Fibroblast of villous mesenchyme (primary cell): ENCODE measurements at regions not wholly inside any gene's neighbourhood (a gene's known extent, or its start where the extent isn't known, plus 50 kb on each side); places are given as distances from the start of the nearest gene placed in this dataset.

Experiments used
- DNase-seq: peaks from one replicate; pipeline ENCODE4 v3.0.0-alpha.2; 2010; ENCODE audit warnings: low read depth
- H3K4me3 ChIP-seq: 2 replicates; pipeline ENCODE4 v1.5.1; 2011; ENCODE audit warnings: low read depth, mild to moderate bottlenecking, low read length
- TF ChIP-seq, protein P1 (sequence below): IDR thresholded peaks from 2 replicates; pipeline ENCODE4 v1.5.1; 2012; ENCODE audit warnings: low read depth, mild to moderate bottlenecking, low read length; ENCODE audit not compliant: insufficient read depth

DNA sequence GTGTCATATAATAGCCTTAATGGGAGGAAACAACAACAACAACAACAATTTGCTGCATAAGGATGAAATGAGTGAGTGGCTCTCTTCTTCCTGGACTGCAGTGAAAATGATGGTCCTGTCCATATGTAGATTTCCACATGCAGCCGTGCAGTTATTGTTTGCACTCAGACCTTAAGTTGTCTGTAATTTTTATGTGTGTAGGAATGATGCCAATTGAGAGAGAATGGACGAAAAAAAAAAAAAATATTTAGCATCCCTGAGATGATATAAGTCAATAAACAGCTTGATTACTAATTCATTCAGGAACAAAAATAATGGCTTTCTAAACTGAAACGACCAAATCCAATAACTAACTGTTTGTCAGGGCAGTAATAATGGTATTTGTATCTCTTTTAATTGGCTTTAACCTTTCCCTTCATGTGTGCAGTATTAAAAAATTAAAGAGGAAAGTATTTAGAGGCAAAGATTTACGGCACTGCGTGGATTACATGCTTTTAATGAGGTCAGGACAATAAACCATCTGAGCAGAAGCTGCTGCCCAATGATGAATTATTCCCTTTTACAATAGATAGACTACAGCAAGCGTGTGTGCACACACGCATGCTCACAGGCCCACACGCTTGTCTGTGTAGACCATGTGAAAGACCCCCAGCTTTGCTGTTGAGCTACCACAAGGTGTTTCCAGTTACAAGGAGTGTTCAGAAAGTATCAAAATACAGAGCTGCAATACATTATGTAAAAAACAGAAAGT, 459.5 kb upstream of the WWC1 start:
- TF ChIP-seq, protein P1, sequence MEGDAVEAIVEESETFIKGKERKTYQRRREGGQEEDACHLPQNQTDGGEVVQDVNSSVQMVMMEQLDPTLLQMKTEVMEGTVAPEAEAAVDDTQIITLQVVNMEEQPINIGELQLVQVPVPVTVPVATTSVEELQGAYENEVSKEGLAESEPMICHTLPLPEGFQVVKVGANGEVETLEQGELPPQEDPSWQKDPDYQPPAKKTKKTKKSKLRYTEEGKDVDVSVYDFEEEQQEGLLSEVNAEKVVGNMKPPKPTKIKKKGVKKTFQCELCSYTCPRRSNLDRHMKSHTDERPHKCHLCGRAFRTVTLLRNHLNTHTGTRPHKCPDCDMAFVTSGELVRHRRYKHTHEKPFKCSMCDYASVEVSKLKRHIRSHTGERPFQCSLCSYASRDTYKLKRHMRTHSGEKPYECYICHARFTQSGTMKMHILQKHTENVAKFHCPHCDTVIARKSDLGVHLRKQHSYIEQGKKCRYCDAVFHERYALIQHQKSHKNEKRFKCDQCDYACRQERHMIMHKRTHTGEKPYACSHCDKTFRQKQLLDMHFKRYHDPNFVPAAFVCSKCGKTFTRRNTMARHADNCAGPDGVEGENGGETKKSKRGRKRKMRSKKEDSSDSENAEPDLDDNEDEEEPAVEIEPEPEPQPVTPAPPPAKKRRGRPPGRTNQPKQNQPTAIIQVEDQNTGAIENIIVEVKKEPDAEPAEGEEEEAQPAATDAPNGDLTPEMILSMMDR, result no peak
- no peak for DNase-seq
- H3K4me3 ChIP-seq, result no peak overlapping the region

DNA sequence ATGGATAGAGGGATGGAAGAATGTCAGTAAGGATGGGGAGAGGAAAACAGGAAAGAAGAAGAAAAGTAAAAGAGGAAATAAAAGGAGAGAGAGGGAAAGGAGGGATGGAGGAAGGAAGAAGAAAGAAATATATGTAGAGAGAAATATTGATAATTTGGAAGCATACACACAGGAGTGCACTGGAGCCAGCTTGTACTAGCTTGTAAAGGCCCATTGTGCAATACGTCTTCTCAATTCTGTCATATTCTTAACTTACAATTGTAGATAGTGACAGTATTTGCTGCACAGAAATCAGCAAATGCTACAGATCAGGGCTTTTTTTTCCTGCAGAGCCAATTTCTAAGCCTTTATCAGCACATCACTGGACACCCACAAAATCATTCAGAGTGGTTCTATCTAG, 458.8 kb upstream of the WWC1 start:
- DNase-seq, result no peak
- no peak overlapping the region for H3K4me3 ChIP-seq
- TF ChIP-seq, protein P1, result no peak

DNA sequence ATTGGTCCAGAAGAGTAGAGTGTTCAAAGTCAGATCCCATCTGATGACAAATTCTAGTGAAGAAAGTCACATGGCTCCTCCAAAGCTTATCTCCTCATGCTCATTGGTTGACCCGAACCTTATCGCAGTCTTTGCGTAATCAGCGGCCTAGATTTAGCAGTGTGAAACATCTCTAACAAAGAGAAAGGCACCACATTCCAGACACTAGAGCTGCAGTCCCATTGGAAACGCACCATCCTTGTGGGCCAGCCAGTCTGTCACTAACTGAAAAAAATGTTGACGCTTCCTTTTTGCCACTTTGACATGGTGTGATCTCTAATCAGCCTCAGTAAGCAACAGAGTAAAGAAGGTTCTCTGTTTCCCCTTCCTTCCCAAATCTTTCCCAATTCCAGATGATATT, 458.0 kb upstream of the WWC1 start:
- no peak for DNase-seq
- no peak overlapping the region for H3K4me3 ChIP-seq
- TF ChIP-seq, protein P1, result no peak

DNA sequence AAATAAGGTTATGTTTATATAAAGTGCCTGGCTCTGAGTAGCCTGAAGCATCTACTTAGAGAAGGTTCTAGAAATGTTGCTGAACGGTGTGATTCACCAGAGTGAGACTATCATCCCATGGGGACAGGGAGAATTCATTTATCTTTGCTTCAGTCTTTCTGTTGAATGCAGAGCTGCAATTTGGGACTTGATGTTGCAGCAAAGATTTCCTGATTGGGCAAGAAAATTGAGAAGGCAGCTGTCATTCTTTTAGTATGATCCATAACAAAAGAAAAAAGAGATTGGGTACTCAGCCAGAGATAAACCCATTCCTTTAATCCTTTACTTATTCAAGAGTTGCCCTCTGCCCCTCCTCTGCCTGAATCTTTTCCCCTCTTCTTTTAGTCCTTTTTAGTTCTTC, 456.3 kb upstream of the WWC1 start:
- no peak for DNase-seq
- TF ChIP-seq, protein P1, result no peak

DNA sequence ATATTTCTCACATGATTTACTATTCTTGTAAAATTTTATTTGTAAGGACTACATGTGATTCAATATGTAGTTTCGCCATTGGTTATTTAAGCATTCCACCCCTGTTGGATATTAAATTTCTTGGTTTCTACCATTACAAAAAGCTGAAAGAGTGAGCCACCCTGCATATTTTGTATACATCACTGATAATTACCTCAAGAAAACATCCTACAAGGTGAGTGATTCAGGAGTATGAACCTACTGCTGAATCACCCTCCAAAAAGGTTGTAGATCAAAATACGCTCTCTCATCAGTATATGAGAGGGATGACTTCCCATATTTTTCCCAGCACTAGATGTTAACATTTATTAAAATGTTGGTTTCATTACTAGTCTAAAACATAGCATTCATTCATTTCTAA, 454.3 kb upstream of the WWC1 start:
- DNase-seq, result no peak
- TF ChIP-seq, protein P1, result no peak
- no peak overlapping the region for H3K4me3 ChIP-seq

More for the DNA sequence above, 456.3 kb upstream of the WWC1 start:
- no peak overlapping the region for H3K4me3 ChIP-seq

DNA sequence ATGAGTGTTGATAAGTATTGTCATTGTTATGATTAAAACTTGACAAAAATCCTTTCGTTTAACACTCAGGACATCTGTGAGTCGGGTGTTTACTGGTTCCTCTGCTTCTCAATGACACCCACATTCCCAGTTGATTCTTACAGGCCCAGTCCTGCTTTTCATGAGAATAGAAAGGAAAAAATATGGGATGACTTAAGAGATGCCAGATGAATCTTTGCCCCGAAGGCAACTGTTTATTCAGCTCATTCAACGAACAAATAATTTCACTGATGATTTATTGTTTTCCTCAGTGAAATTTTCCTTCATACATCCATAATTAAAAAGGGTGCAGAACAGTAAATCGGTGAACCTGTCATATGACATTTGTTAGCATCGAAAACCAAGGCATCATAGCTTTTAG, 452.4 kb upstream of the WWC1 start:
- no peak overlapping the region for H3K4me3 ChIP-seq
- no peak for DNase-seq
- TF ChIP-seq, protein P1, result no peak

DNA sequence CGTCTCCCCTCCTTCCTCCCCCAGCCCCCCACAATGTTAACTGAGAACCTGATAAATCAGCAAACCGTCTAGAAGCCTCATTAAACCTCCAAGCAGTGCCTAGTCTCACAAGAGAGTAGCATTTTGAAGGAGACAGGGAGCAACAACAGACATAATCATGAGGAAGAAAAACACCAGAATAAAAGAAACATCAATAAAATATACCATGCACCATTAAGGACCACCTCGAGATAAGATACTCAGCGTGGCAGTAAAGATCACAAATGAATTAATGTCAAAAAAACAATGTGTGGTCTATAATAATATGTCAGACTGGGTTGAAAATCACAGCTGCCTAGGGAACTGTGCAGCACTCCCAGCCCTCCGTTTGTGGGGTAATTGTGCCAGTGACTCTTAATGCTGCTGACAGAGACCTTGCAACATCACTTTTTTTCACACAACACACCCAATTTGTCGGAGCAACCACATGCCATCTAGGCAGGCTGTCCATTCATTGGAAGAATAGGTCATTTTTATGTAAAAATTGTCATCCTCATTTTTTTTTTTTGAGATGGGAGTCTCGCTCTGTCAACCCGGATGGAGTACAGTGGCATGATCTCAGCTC, 450.8 kb upstream of the WWC1 start:
- H3K4me3 ChIP-seq, result no peak overlapping the region
- DNase-seq, result no peak
- TF ChIP-seq, protein P1, result no peak
